NCI-H69 (cell line): ENCODE measurements at regions not wholly inside any gene's neighbourhood (a gene's known extent, or its start where the extent isn't known, plus 50 kb on each side); places are given as distances from the start of the nearest gene placed in this dataset.
"Not testable (repeated sequence)": the region's sequence is repeated elsewhere in the genome, so short reads cannot be mapped to it uniquely, and the experiment has no call there.

ENCODE experiments used
- DNase-seq: peaks from one replicate; lab custom pipeline; 2025; lab: John Stamatoyannopoulos, UW

- DNase-seq = no peak
Observed at GRCh38 chr22:44575381-44576268, 77.6 kb upstream of the RTL6 start.

GRCh38 chr22:44574640-44575380, 76.8 kb upstream of the RTL6 start:
- peak; percentile 23 for DNase-seq

- peak; percentile 30 for DNase-seq
Observed at GRCh38 chr22:44574057-44574639, 76.1 kb upstream of the RTL6 start.

GRCh38 chr22:44573451-44573850, 75.4 kb upstream of the RTL6 start:
- DNase-seq = no peak

GRCh38 chr22:44572414-44573207, 74.6 kb upstream of the RTL6 start:
- no peak for DNase-seq

- DNase-seq = no peak
Observed at GRCh38 chr22:44571566-44572413, 73.8 kb upstream of the RTL6 start.

- DNase-seq = no peak
Observed at GRCh38 chr22:44570476-44571445, 72.7 kb upstream of the RTL6 start.

GRCh38 chr22:44569561-44569991, 71.5 kb upstream of the RTL6 start:
- no peak for DNase-seq

GRCh38 chr22:44567846-44568493, 69.9 kb upstream of the RTL6 start:
- peak; percentile 69 for DNase-seq

- DNase-seq = not testable (repeated sequence)
Observed at GRCh38 chr22:44567378-44567841, 69.4 kb upstream of the RTL6 start.

GRCh38 chr22:44566911-44567310, 68.9 kb upstream of the RTL6 start:
- DNase-seq = no peak

GRCh38 chr22:44562651-44563050, 64.6 kb upstream of the RTL6 start:
- not testable (repeated sequence) for DNase-seq

GRCh38 chr22:44561139-44561840, 63.3 kb upstream of the RTL6 start:
- no peak for DNase-seq

GRCh38 chr22:44558671-44559070, 60.6 kb upstream of the RTL6 start:
- not testable (repeated sequence) for DNase-seq

- not testable (repeated sequence) for DNase-seq
Observed at GRCh38 chr22:44557872-44558271, 59.8 kb upstream of the RTL6 start.

GRCh38 chr22:44557064-44557748, 59.2 kb upstream of the RTL6 start:
- DNase-seq = no peak

- no peak for DNase-seq
Observed at GRCh38 chr22:44555597-44555996, 57.6 kb upstream of the RTL6 start.

- no peak for DNase-seq
Observed at GRCh38 chr22:44555046-44555445, 57.0 kb upstream of the RTL6 start.
